Activated CD8-positive, alpha-beta memory T cell treated with anti-CD3 and anti-CD28 coated beads, Interleukin-2, amount 50 U/mL, for 24 hours (primary cell): ENCODE measurements at regions not wholly inside any gene's neighbourhood (a gene's known extent, or its start where the extent isn't known, plus 50 kb on each side); places are given as distances from the start of the nearest gene placed in this dataset.
"Not testable (repeated sequence)": the region's sequence is repeated elsewhere in the genome, so short reads cannot be mapped to it uniquely, and the experiment has no call there.

ENCODE experiments used
- DNase-seq: peaks from one replicate; pipeline ENCODE4 v3.0.0-alpha.2; 2020; ENCODE audit errors: extremely low read depth

GRCh38 chr9:29556746-29557145 is 1983.5 kb upstream of the C9orf72 start:
- DNase-seq: no peak

- DNase-seq: no peak
Measured at GRCh38 chr9:29564564-29564963, 1991.3 kb upstream of the C9orf72 start.

GRCh38 chr9:29575219-29575618 is 2001.9 kb upstream of the C9orf72 start:
- DNase-seq: no peak

- no peak for DNase-seq
Measured at GRCh38 chr9:29588361-29588760, 2015.1 kb upstream of the C9orf72 start.

- DNase-seq: no peak
Measured at GRCh38 chr9:29609282-29609681, 2036.0 kb upstream of the C9orf72 start.

- no peak for DNase-seq
Measured at GRCh38 chr9:29613773-29614172, 2040.5 kb upstream of the C9orf72 start.

- DNase-seq: no peak
Measured at GRCh38 chr9:29616844-29617243, 2043.6 kb upstream of the C9orf72 start.

- DNase-seq: no peak
Measured at GRCh38 chr9:29625292-29625731, 2052.0 kb upstream of the C9orf72 start.

GRCh38 chr9:29625931-29626330 is 2052.7 kb upstream of the C9orf72 start:
- no peak for DNase-seq

GRCh38 chr9:29628856-29629255 is 2055.6 kb upstream of the C9orf72 start:
- not testable (repeated sequence) for DNase-seq

- no peak for DNase-seq
Measured at GRCh38 chr9:29637471-29638237, 2064.4 kb upstream of the C9orf72 start.

- no peak for DNase-seq
Measured at GRCh38 chr9:29640507-29640906, 2067.2 kb upstream of the C9orf72 start.

GRCh38 chr9:29644514-29644913 is 2071.2 kb upstream of the C9orf72 start:
- DNase-seq: no peak

GRCh38 chr9:29647451-29647850 is 2074.2 kb upstream of the C9orf72 start:
- DNase-seq: no peak

GRCh38 chr9:29648132-29648531 is 2074.9 kb upstream of the C9orf72 start:
- DNase-seq: no peak

GRCh38 chr9:29648601-29649000 is 2075.3 kb upstream of the C9orf72 start:
- no peak for DNase-seq

- no peak for DNase-seq
Measured at GRCh38 chr9:29656641-29657406, 2083.5 kb upstream of the C9orf72 start.

- DNase-seq: no peak
Measured at GRCh38 chr9:29657821-29658220, 2084.5 kb upstream of the C9orf72 start.

- no peak for DNase-seq
Measured at GRCh38 chr9:29659014-29659413, 2085.7 kb upstream of the C9orf72 start.

GRCh38 chr9:29659736-29660135 is 2086.5 kb upstream of the C9orf72 start:
- no peak for DNase-seq

GRCh38 chr9:29668732-29669131 is 2095.5 kb upstream of the C9orf72 start:
- DNase-seq: no peak

GRCh38 chr9:29669613-29670012 is 2096.3 kb upstream of the C9orf72 start:
- DNase-seq: no peak

GRCh38 chr9:29685531-29685930 is 2112.2 kb upstream of the C9orf72 start:
- no peak for DNase-seq
